HG02981 (cell line): ENCODE measurements at regions not wholly inside any gene's neighbourhood (a gene's known extent, or its start where the extent isn't known, plus 50 kb on each side); places are given as distances from the start of the nearest gene placed in this dataset.

Experiments
- ATAC-seq: cut with Tn5 transposase; IDR thresholded peaks from one replicate; pipeline ENCODE4 v1.9.1; 2021; ENCODE audit warnings: mild to moderate bottlenecking, moderate library complexity; ENCODE audit not compliant: unreplicated experiment

DNA sequence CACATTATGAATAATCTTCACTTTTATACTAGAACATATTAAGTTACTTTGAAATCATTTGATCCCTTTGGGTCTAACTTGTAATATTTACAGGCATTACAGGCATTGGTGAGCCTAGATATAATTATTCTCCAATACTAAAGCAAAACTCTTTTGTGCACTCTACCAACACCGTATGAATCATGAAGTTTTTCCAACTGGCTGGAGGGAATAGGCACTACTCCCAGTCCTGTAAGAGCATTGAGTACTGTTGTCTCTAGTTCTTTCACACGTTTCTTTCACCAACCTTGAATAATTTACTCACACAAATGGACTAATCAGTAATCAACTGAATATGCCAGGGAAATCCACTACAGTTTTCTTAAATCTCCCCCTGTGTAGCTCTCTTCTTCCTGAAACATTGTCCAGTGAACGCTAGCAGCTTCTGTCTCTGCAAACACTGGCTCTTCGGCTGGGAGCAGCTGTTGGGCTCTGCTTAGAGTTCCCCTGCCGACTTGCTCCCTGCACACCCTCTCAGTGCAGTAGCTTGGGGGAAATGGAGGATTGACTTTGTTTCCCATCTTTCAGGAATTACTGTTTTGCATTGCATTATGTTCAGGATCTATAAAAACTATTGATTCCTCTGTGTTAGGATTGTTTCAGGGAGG lies 476.7 kb downstream of the RFC3 start:
- ATAC-seq, result no peak

DNA sequence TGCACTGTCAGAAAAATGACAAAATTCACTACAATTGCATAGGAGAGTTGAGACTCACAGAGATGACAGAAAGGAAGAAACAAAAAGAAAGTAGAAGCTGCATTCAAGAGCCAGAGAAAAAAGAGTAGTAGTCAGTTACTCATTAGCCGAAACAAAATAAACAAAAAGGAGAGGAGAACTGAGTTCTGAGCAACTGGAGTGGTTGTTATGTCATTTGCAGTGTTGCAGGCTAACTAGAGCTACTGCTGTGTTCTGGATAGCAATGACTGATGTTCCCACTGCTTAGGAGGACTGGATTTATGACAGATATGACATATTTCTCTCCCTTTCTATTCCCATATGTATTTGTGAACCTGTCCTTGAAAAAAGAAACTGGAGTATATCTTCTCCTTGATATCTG lies 482.6 kb downstream of the RFC3 start:
- no peak for ATAC-seq

DNA sequence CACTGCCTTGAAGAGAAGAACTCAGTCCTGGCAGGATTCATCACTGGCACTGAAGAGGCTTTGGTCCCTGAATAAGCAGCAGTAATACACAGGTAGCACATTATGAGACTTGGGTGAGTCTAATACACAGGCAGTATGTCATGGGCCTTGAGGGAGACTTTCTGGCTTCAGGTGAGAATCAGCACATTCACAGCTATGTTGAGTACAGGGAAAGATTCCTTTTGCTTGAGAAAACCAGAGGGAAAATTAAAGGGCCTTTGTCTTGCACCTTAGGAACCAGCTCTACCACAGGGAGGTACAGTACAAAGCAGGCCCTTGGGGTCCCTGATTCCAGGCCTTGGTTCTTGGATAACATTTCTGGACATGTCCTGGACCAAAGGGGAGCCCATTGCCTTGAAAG lies 484.6 kb downstream of the RFC3 start:
- no peak for ATAC-seq

DNA sequence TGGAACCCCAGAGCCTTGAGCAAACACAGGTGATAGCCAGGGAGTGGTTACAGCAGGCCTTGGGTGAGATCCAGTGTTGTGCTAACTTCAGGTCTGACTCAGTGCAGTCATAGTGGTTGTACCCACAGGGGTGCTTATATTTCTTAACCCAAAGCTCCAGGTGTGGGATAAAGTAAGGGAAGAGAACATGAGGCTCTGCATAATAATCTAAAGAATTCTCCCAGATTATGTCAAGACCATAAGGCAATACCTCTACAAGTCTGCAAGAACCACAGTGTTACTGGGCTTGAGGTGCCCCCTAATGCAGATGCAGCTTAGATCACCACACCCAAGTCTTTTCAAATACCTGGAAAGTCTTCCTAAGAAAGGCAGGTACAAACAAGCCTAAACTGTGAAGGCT lies 485.4 kb downstream of the RFC3 start:
- no peak for ATAC-seq

DNA sequence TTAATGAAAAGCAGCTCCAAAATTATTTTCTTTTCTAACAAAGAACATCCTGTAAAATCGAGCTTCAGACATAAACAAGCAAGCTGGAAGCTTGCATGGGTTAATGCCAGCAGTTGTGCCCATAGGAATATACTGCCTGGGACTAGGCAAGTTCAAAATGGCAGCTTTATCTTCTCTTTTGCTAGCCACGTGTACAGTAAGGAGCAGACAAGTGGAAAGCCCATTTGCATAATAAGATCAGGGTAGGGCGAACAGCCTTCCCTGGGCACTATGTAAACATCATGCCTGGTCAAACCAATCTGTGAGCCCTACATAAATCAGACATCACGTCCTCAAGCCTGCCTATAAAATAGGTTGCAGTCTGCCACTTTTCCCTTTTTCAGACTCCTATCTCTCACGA lies 489.7 kb downstream of the RFC3 start:
- ATAC-seq, result no peak

DNA sequence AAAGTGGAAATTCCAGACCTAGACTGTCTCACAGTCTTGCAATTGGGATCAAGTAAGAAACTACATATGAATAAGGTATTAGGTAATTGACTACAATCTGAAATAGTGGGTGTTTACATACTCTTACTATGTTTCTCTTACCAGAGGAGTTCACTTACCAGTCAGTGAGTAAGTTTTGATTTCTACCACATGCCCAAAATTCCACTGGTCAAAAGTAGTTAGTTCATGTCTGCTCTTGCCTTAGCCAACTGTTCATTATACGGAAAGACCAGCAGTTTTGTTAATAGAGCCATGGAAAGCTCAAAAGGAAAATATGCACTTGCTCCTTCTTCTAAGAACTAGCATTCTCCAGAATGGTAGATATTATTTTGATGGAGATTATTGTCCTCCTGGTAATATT lies 490.8 kb downstream of the RFC3 start:
- ATAC-seq, result no peak

DNA sequence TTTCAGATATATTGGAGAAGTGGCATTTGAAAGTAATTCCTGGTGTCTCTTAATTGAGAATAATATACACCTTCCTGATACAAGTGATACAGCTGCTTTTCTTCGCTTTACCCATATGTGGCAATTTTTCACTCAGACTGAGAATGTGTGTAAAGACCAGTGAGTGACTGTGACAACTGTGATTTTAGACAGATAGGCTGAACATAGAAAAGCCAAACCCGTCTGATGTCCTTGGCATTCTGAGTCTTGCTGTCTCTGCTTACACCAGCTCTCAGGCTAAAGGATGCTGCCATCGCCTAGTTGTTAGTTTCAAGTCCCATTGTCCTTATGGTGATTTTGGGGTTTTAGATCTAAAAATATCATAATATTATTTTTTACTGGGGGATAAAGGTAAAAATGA lies 492.6 kb downstream of the RFC3 start:
- ATAC-seq, result no peak

- ATAC-seq, result no peak
Measured at GRCh38 chr13:34311251-34311650, 493.3 kb downstream of the RFC3 start.

GRCh38 chr13:34312578-34312977 lies 494.6 kb downstream of the RFC3 start:
- no peak for ATAC-seq

GRCh38 chr13:34320084-34320483 lies 502.1 kb downstream of the RFC3 start:
- no peak for ATAC-seq

- no peak for ATAC-seq
Measured at GRCh38 chr13:34322014-34322742, 504.2 kb downstream of the RFC3 start.

- ATAC-seq, result no peak
Measured at GRCh38 chr13:34322743-34323074, 504.8 kb downstream of the RFC3 start.

GRCh38 chr13:34335014-34336007 lies 517.4 kb downstream of the RFC3 start:
- no peak for ATAC-seq

- no peak for ATAC-seq
Measured at GRCh38 chr13:34338102-34338501, 520.2 kb downstream of the RFC3 start.

DNA sequence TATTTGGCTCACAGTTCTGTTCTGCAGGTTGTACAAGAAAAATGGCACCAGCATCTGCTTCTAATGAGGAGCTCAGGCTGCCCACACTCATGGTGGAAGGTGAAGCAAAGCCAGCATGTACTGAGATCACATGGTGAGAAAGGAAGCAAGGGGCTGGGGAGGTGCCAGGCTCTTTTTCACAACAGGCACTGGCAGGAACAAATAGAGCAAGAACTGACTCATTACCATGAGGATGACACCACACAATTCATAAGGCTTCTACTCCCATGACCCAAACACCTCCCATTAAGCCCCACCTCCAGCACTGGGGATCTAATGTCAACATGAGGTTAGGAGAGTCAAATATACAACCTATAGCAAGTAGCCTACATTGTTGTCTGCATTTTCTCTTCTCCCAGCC lies 522.6 kb downstream of the RFC3 start:
- no peak for ATAC-seq

DNA sequence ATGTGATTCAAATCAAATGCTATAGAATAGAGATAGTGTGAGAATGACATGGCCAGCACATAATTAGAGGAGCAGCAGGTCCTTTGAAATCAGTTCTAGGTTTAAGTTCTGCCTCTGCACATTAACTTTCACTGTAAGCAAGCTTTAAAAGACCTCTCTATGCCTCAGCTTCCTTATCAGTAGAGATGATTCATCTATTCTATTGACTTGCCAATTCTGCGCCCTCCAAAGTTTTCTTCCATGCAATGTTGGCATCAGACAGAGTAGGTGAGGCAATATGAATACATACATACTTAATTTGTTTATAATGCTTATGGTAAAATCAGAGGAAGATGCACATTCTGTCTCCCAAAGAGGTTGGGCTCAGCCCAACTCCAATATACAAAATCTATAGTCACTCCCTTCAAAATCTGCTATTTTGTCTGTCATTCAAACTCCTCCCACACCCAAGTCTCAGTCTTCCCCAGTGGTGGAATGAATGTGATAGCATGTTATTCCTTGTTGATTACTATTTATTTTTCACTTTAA lies 525.5 kb downstream of the RFC3 start:
- ATAC-seq, result no peak

- ATAC-seq, result no peak
Measured at GRCh38 chr13:34344816-34345215, 526.9 kb downstream of the RFC3 start.

GRCh38 chr13:34345258-34345965 lies 527.5 kb downstream of the RFC3 start:
- ATAC-seq, result no peak

DNA sequence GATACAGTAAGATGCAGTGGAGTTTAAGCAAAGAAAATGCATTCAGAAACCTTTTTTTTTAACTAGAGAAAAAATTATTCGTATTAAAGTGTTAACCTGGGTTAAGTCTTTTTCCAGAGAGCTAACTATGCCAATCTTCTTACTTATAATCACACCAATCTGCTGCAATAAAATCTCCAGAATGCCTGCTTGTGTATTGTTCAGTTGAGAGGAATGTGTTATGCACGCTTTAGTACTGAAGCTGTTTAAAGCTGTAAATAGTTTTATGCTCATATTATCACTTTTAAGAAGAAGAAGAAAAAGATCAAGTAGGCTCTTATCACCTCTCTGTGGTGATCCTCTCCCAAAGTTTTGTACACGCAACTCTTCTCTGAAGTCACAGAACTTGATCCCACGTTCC lies 528.7 kb downstream of the RFC3 start:
- ATAC-seq, result no peak

GRCh38 chr13:34347784-34348573 lies 530.0 kb downstream of the RFC3 start:
- ATAC-seq, result no peak
